NOMO-1 treated with dmso at 0.1 percent for 144 hours (cell line): ENCODE measurements at regions not wholly inside any gene's neighbourhood (a gene's known extent, or its start where the extent isn't known, plus 50 kb on each side); places are given as distances from the start of the nearest gene placed in this dataset.
"Not testable (repeated sequence)": the region's sequence is repeated elsewhere in the genome, so short reads cannot be mapped to it uniquely, and the experiment has no call there.

Source experiments
- DNase-seq: peaks from one replicate; lab custom pipeline; 2025; ENCODE audit not compliant: unreplicated experiment; lab: John Stamatoyannopoulos, UW

- no peak for DNase-seq
These were observed 101.9 kb upstream of the EFNA5 start for GRCh38 chr5:107772418-107773310.

GRCh38 chr5:107771926-107772325 lies 101.2 kb upstream of the EFNA5 start:
- no peak for DNase-seq

GRCh38 chr5:107770051-107770450 lies 99.3 kb upstream of the EFNA5 start:
- no peak for DNase-seq

- DNase-seq = no peak
These were observed 98.8 kb upstream of the EFNA5 start for GRCh38 chr5:107769519-107769918.

- no peak for DNase-seq
These were observed 96.2 kb upstream of the EFNA5 start for GRCh38 chr5:107766972-107767371.

- no peak for DNase-seq
These were observed 95.7 kb upstream of the EFNA5 start for GRCh38 chr5:107766439-107766838.

GRCh38 chr5:107765805-107766063 lies 95.0 kb upstream of the EFNA5 start:
- DNase-seq = no peak

- no peak for DNase-seq
These were observed 94.5 kb upstream of the EFNA5 start for GRCh38 chr5:107764976-107765804.

GRCh38 chr5:107764282-107764681 lies 93.5 kb upstream of the EFNA5 start:
- DNase-seq = no peak

- DNase-seq = no peak
These were observed 82.7 kb upstream of the EFNA5 start for GRCh38 chr5:107753427-107753826.

GRCh38 chr5:107744418-107745330 lies 73.9 kb upstream of the EFNA5 start:
- no peak for DNase-seq

- no peak for DNase-seq
These were observed 72.8 kb upstream of the EFNA5 start for GRCh38 chr5:107743373-107744000.

GRCh38 chr5:107739661-107740060 lies 68.9 kb upstream of the EFNA5 start:
- no peak for DNase-seq

GRCh38 chr5:107736638-107737037 lies 65.9 kb upstream of the EFNA5 start:
- DNase-seq = no peak

- DNase-seq = not testable (repeated sequence)
These were observed 65.4 kb upstream of the EFNA5 start for GRCh38 chr5:107736089-107736488.

GRCh38 chr5:107735558-107735957 lies 64.8 kb upstream of the EFNA5 start:
- DNase-seq = no peak

GRCh38 chr5:107726896-107727295 lies 56.2 kb upstream of the EFNA5 start:
- DNase-seq = no peak

GRCh38 chr5:107724642-107725041 lies 53.9 kb upstream of the EFNA5 start:
- DNase-seq = no peak

- DNase-seq = not testable (repeated sequence)
These were observed 50.5 kb upstream of the EFNA5 start for GRCh38 chr5:107721241-107721640.
